ENCODE measurements at regions not wholly inside any gene's neighbourhood (a gene's known extent, or its start where the extent isn't known, plus 50 kb on each side); places are given as distances from the start of the nearest gene placed in this dataset.

DNA sequence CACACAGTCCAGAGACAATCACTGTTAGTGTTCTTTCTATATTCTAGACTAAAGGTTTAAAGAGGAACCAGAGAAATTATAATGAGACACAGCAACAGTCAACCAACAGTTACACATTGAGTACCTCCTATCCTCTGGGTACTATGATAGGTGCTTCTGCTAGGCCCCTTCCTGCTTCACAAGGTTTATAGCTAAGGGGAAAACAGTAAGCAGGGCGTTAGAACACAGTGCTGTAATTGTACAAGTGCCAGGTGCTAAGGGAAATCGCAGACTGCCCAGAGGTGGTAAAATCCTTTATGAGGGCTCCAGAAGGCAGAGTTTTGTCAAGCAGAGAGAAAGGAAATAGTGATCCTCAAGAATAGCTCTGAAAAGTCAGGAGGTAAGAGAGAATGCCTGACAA is 297.2 kb upstream of the FAT3 start:
- TF ChIP-seq EP300 (IDR thresholded peaks at IDR 0.05; ENCODE audit: borderline replicate concordance) (no peak), FOXM1 (IDR thresholded peaks at IDR 0.05; ENCODE audit: borderline replicate concordance, low read depth) (no peak), CEBPB (IDR thresholded peaks at IDR 0.05) (no peak)
- TF ChIP-seq, protein P1, sequence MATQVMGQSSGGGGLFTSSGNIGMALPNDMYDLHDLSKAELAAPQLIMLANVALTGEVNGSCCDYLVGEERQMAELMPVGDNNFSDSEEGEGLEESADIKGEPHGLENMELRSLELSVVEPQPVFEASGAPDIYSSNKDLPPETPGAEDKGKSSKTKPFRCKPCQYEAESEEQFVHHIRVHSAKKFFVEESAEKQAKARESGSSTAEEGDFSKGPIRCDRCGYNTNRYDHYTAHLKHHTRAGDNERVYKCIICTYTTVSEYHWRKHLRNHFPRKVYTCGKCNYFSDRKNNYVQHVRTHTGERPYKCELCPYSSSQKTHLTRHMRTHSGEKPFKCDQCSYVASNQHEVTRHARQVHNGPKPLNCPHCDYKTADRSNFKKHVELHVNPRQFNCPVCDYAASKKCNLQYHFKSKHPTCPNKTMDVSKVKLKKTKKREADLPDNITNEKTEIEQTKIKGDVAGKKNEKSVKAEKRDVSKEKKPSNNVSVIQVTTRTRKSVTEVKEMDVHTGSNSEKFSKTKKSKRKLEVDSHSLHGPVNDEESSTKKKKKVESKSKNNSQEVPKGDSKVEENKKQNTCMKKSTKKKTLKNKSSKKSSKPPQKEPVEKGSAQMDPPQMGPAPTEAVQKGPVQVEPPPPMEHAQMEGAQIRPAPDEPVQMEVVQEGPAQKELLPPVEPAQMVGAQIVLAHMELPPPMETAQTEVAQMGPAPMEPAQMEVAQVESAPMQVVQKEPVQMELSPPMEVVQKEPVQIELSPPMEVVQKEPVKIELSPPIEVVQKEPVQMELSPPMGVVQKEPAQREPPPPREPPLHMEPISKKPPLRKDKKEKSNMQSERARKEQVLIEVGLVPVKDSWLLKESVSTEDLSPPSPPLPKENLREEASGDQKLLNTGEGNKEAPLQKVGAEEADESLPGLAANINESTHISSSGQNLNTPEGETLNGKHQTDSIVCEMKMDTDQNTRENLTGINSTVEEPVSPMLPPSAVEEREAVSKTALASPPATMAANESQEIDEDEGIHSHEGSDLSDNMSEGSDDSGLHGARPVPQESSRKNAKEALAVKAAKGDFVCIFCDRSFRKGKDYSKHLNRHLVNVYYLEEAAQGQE (IDR thresholded peaks at IDR 0.05; ENCODE audit: low read depth): no peak
- TF ChIP-seq, protein P2, sequence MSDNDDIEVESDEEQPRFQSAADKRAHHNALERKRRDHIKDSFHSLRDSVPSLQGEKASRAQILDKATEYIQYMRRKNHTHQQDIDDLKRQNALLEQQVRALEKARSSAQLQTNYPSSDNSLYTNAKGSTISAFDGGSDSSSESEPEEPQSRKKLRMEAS (IDR thresholded peaks at IDR 0.05): no peak

Measured in Ishikawa (cell line).